ENCODE measurements at regions not wholly inside any gene's neighbourhood (a gene's known extent, or its start where the extent isn't known, plus 50 kb on each side); places are given as distances from the start of the nearest gene placed in this dataset.

- TF ChIP-seq CTCF (IDR thresholded peaks at IDR 0.05): no peak
- no peak for DNase-seq (ENCODE audit: low spot score)
- Histone ChIP-seq H3K27ac (peak overlapping the region; percentile 43 to 77), H3K4me3 (no peak overlapping the region)
These were observed 91.3 kb upstream of the SLC4A7 start for GRCh38 chr3:27575499-27575898.

- no peak overlapping the region for H3K27ac ChIP-seq
- no peak overlapping the region for H3K4me3 ChIP-seq
- no peak for TF ChIP-seq CTCF (IDR thresholded peaks at IDR 0.05)
- no peak for DNase-seq (ENCODE audit: low spot score)
These were observed 90.2 kb upstream of the SLC4A7 start for GRCh38 chr3:27574438-27574795.

- DNase-seq (ENCODE audit: low spot score): no peak
- no peak for TF ChIP-seq CTCF (IDR thresholded peaks at IDR 0.05)
- Histone ChIP-seq H3K4me3 (no peak overlapping the region), H3K27ac (no peak overlapping the region)
These were observed 89.7 kb upstream of the SLC4A7 start for GRCh38 chr3:27573780-27574437.

- Histone ChIP-seq H3K4me3 (no peak overlapping the region), H3K27ac (no peak overlapping the region)
- TF ChIP-seq CTCF (IDR thresholded peaks at IDR 0.05): no peak
- no peak for DNase-seq (ENCODE audit: low spot score)
These were observed 89.0 kb upstream of the SLC4A7 start for GRCh38 chr3:27573138-27573537.

- TF ChIP-seq CTCF (IDR thresholded peaks at IDR 0.05): no peak
- Histone ChIP-seq H3K4me3 (no peak overlapping the region), H3K27ac (peak overlapping the region; percentile 59 to 70)
- no peak for DNase-seq (ENCODE audit: low spot score)
These were observed 87.2 kb upstream of the SLC4A7 start for GRCh38 chr3:27571345-27571744.

GRCh38 chr3:27570421-27571106, 86.4 kb upstream of the SLC4A7 start:
- H3K27ac ChIP-seq: peak overlapping the region; percentile 70 to 85
- no peak overlapping the region for H3K4me3 ChIP-seq
- TF ChIP-seq CTCF (IDR thresholded peaks at IDR 0.05): no peak
- DNase-seq (ENCODE audit: low spot score): no peak

GRCh38 chr3:27568393-27568792, 84.2 kb upstream of the SLC4A7 start:
- H3K4me3 ChIP-seq: no peak overlapping the region
- TF ChIP-seq CTCF (IDR thresholded peaks at IDR 0.05): no peak
- peak overlapping the region; percentile 82 for H3K27ac ChIP-seq
- DNase-seq (ENCODE audit: low spot score): no peak

Measured in coronary artery (tissue), 2 donors.